T-helper 2 cell treated with Interferon-gamma antibody and Interleukin-4, amounts not matched to agents 5 μg/mL and 100 μg/mL, for 36 hours (primary cell): ENCODE measurements at regions not wholly inside any gene's neighbourhood (a gene's known extent, or its start where the extent isn't known, plus 50 kb on each side); places are given as distances from the start of the nearest gene placed in this dataset.
"Not testable (repeated sequence)": the region's sequence is repeated elsewhere in the genome, so short reads cannot be mapped to it uniquely, and the experiment has no call there.

Experiments used
- DNase-seq: peaks from one replicate; pipeline ENCODE4 v3.0.0; 2021; ENCODE audit warnings: low spot score
- H3K27ac Mint-ChIP-seq: one replicate; pipeline ENCODE4 v1.8.0; 2021; ENCODE audit warnings: mild to moderate bottlenecking, mixed read lengths
- H3K27me3 Mint-ChIP-seq: one replicate; pipeline ENCODE4 v1.8.0; 2021; ENCODE audit warnings: low read depth, mixed read lengths
- H3K36me3 Mint-ChIP-seq: one replicate; pipeline ENCODE4 v1.8.0; 2021; ENCODE audit warnings: low read depth, mixed read lengths
- H3K4me1 Mint-ChIP-seq: one replicate; pipeline ENCODE4 v1.8.0; 2021; ENCODE audit warnings: low read depth, mixed read lengths
- H3K4me3 Mint-ChIP-seq: one replicate; pipeline ENCODE4 v1.8.0; 2022; ENCODE audit warnings: mild to moderate bottlenecking, moderate library complexity, mixed read lengths
- H3K9me3 Mint-ChIP-seq: one replicate; pipeline ENCODE4 v1.8.0; 2021; ENCODE audit warnings: mixed read lengths

- H3K4me3 Mint-ChIP-seq, H3K27ac Mint-ChIP-seq, H3K36me3 Mint-ChIP-seq, H3K27me3 Mint-ChIP-seq, DNase-seq, H3K4me1 Mint-ChIP-seq, H3K9me3 Mint-ChIP-seq: not testable (repeated sequence)
These were observed 186.7 kb downstream of the SPATA31A1 start for GRCh38 chr9:39542157-39542556.

GRCh38 chr9:39545079-39545478, 189.6 kb downstream of the SPATA31A1 start:
- not testable (repeated sequence) for H3K27me3 Mint-ChIP-seq, DNase-seq, H3K9me3 Mint-ChIP-seq, H3K36me3 Mint-ChIP-seq, H3K4me1 Mint-ChIP-seq, H3K27ac Mint-ChIP-seq, H3K4me3 Mint-ChIP-seq

- H3K4me1 Mint-ChIP-seq, H3K27ac Mint-ChIP-seq, H3K4me3 Mint-ChIP-seq, H3K36me3 Mint-ChIP-seq, H3K9me3 Mint-ChIP-seq, H3K27me3 Mint-ChIP-seq, DNase-seq: not testable (repeated sequence)
These were observed 195.1 kb downstream of the SPATA31A1 start for GRCh38 chr9:39550573-39550972.

GRCh38 chr9:39551544-39551943, 196.1 kb downstream of the SPATA31A1 start:
- H3K27ac Mint-ChIP-seq, H3K27me3 Mint-ChIP-seq, H3K9me3 Mint-ChIP-seq, H3K4me1 Mint-ChIP-seq, DNase-seq, H3K4me3 Mint-ChIP-seq, H3K36me3 Mint-ChIP-seq: not testable (repeated sequence)

- DNase-seq, H3K36me3 Mint-ChIP-seq, H3K9me3 Mint-ChIP-seq, H3K4me1 Mint-ChIP-seq, H3K27ac Mint-ChIP-seq, H3K27me3 Mint-ChIP-seq, H3K4me3 Mint-ChIP-seq: not testable (repeated sequence)
These were observed 196.9 kb downstream of the SPATA31A1 start for GRCh38 chr9:39552242-39552881.

- not testable (repeated sequence) for H3K27ac Mint-ChIP-seq, H3K4me1 Mint-ChIP-seq, H3K4me3 Mint-ChIP-seq, H3K9me3 Mint-ChIP-seq, H3K36me3 Mint-ChIP-seq, DNase-seq, H3K27me3 Mint-ChIP-seq
These were observed 198.9 kb downstream of the SPATA31A1 start for GRCh38 chr9:39554352-39554751.

GRCh38 chr9:39559384-39559783, 203.9 kb downstream of the SPATA31A1 start:
- H3K4me1 Mint-ChIP-seq, H3K4me3 Mint-ChIP-seq, H3K27ac Mint-ChIP-seq, H3K27me3 Mint-ChIP-seq, H3K36me3 Mint-ChIP-seq, H3K9me3 Mint-ChIP-seq, DNase-seq: not testable (repeated sequence)

- not testable (repeated sequence) for H3K9me3 Mint-ChIP-seq, H3K27me3 Mint-ChIP-seq, H3K4me3 Mint-ChIP-seq, H3K36me3 Mint-ChIP-seq, H3K27ac Mint-ChIP-seq, H3K4me1 Mint-ChIP-seq, DNase-seq
These were observed 211.3 kb downstream of the SPATA31A1 start for GRCh38 chr9:39566782-39567181.

GRCh38 chr9:39567396-39567795, 211.9 kb downstream of the SPATA31A1 start:
- H3K27me3 Mint-ChIP-seq, H3K36me3 Mint-ChIP-seq, H3K4me3 Mint-ChIP-seq, H3K27ac Mint-ChIP-seq, H3K9me3 Mint-ChIP-seq, DNase-seq, H3K4me1 Mint-ChIP-seq: not testable (repeated sequence)

GRCh38 chr9:39568900-39569299, 213.4 kb downstream of the SPATA31A1 start:
- DNase-seq, H3K9me3 Mint-ChIP-seq, H3K4me1 Mint-ChIP-seq, H3K4me3 Mint-ChIP-seq, H3K36me3 Mint-ChIP-seq, H3K27me3 Mint-ChIP-seq, H3K27ac Mint-ChIP-seq: not testable (repeated sequence)

GRCh38 chr9:39573024-39574022, 217.9 kb downstream of the SPATA31A1 start:
- not testable (repeated sequence) for DNase-seq, H3K4me3 Mint-ChIP-seq, H3K9me3 Mint-ChIP-seq, H3K27me3 Mint-ChIP-seq, H3K4me1 Mint-ChIP-seq, H3K27ac Mint-ChIP-seq, H3K36me3 Mint-ChIP-seq

- not testable (repeated sequence) for DNase-seq, H3K27ac Mint-ChIP-seq, H3K27me3 Mint-ChIP-seq, H3K9me3 Mint-ChIP-seq, H3K36me3 Mint-ChIP-seq, H3K4me1 Mint-ChIP-seq, H3K4me3 Mint-ChIP-seq
These were observed 223.5 kb downstream of the SPATA31A1 start for GRCh38 chr9:39579000-39579399.

GRCh38 chr9:39581296-39581695, 225.8 kb downstream of the SPATA31A1 start:
- H3K27ac Mint-ChIP-seq, DNase-seq, H3K4me3 Mint-ChIP-seq, H3K36me3 Mint-ChIP-seq, H3K4me1 Mint-ChIP-seq, H3K9me3 Mint-ChIP-seq, H3K27me3 Mint-ChIP-seq: not testable (repeated sequence)

GRCh38 chr9:39582677-39583412, 227.4 kb downstream of the SPATA31A1 start:
- H3K4me1 Mint-ChIP-seq, DNase-seq, H3K27me3 Mint-ChIP-seq, H3K4me3 Mint-ChIP-seq, H3K27ac Mint-ChIP-seq, H3K9me3 Mint-ChIP-seq, H3K36me3 Mint-ChIP-seq: not testable (repeated sequence)
